ENCODE measurements at regions not wholly inside any gene's neighbourhood (a gene's known extent, or its start where the extent isn't known, plus 50 kb on each side); places are given as distances from the start of the nearest gene placed in this dataset.

DNA sequence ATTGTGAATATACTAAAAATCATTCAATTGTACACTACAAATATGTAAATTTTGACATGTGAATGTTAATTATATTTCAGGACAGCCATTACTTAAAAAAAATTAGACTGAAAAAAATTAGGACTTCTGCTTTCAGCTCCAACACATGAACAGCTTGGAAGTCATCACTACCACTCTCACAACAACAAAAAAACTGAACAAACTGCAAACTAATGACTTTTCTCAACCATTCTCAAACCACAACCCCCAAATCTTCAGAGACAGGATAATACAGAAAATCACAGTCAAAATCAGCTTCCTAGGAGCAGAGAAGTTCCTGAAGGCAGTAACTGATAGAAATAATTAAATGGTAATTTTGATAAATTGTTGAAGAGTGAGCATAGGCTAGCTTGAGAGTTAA, 686.4 kb downstream of the TLE1 start:
- Histone ChIP-seq H3K79me2 (ENCODE audit: insufficient read depth, low read length) (no peaks in the 10 kb centered on the region), H3K9ac (ENCODE audit: low read length) (no peak overlapping the region), H2AFZ (ENCODE audit: low read depth, low read length, severe bottlenecking) (no peak overlapping the region), H3K9me2 (replicated peaks; ENCODE audit: insufficient read depth, low read length) (no peaks in the 10 kb centered on the region; the same call in 1 of the 2 replicates), H3F3A (ENCODE audit: insufficient read depth) (no peaks in the 10 kb centered on the region), H3K4me2 (ENCODE audit: low read depth, low read length, poor library complexity, severe bottlenecking) (no peak overlapping the region), H3K27ac (ENCODE audit: low read depth, low read length) (no peak overlapping the region), H3K4me3 (ENCODE audit: insufficient read depth, low read length, poor library complexity, severe bottlenecking) (no peak overlapping the region), H4K20me1 (ENCODE audit: low read depth, low read length) (no peaks in the 10 kb centered on the region), H3K9me3 (ENCODE audit: insufficient read depth, low read length) (no peaks in the 10 kb centered on the region), H3K36me3 (ENCODE audit: low read length) (no peaks in the 10 kb centered on the region), H3K27me3 (ENCODE audit: low read length) (no peaks in the 10 kb centered on the region)
- no peak for TF ChIP-seq EZH2phosphoT487 (conservative IDR thresholded peaks at IDR 0.05; ENCODE audit: low read length)
- TF ChIP-seq, protein P1, sequence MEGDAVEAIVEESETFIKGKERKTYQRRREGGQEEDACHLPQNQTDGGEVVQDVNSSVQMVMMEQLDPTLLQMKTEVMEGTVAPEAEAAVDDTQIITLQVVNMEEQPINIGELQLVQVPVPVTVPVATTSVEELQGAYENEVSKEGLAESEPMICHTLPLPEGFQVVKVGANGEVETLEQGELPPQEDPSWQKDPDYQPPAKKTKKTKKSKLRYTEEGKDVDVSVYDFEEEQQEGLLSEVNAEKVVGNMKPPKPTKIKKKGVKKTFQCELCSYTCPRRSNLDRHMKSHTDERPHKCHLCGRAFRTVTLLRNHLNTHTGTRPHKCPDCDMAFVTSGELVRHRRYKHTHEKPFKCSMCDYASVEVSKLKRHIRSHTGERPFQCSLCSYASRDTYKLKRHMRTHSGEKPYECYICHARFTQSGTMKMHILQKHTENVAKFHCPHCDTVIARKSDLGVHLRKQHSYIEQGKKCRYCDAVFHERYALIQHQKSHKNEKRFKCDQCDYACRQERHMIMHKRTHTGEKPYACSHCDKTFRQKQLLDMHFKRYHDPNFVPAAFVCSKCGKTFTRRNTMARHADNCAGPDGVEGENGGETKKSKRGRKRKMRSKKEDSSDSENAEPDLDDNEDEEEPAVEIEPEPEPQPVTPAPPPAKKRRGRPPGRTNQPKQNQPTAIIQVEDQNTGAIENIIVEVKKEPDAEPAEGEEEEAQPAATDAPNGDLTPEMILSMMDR (IDR thresholded peaks at IDR 0.05; ENCODE audit: insufficient read depth, low read length, poor library complexity, severe bottlenecking): no peak

DNA sequence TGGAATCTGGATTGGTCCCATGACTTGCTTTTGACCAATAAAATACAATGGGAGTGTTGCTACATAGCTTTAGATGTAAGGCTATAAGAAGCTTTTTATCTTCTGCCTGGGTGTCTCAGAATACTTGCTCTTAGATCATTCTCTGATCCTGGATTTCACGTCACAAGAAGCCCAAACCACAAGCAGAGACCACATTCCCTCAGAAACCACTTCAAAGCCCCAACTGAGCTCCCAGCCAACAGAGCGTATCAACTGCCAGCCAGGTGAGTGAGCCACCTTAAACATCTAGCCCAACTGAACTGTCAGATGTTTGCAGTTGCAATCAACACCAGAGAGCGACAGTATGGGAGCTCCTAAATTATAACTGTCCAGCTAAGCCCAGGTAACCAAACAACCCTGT, 687.1 kb downstream of the TLE1 start:
- Histone ChIP-seq H3K79me2 (ENCODE audit: insufficient read depth, low read length) (no peaks in the 10 kb centered on the region), H4K20me1 (ENCODE audit: low read depth, low read length) (no peaks in the 10 kb centered on the region), H3K4me2 (ENCODE audit: low read depth, low read length, poor library complexity, severe bottlenecking) (no peak overlapping the region), H3K9me2 (replicated peaks; ENCODE audit: insufficient read depth, low read length) (no peaks in the 10 kb centered on the region; the same call in 1 of the 2 replicates), H3K27ac (ENCODE audit: low read depth, low read length) (no peak overlapping the region), H3K36me3 (ENCODE audit: low read length) (no peaks in the 10 kb centered on the region), H3K9me3 (ENCODE audit: insufficient read depth, low read length) (no peaks in the 10 kb centered on the region), H3K4me3 (ENCODE audit: insufficient read depth, low read length, poor library complexity, severe bottlenecking) (no peak overlapping the region), H3K27me3 (ENCODE audit: low read length) (no peaks in the 10 kb centered on the region), H3F3A (ENCODE audit: insufficient read depth) (no peaks in the 10 kb centered on the region), H3K9ac (ENCODE audit: low read length) (no peak overlapping the region), H2AFZ (ENCODE audit: low read depth, low read length, severe bottlenecking) (no peak overlapping the region)
- TF ChIP-seq, protein P1 (IDR thresholded peaks at IDR 0.05; ENCODE audit: insufficient read depth, low read length, poor library complexity, severe bottlenecking): no peak
- no peak for TF ChIP-seq EZH2phosphoT487 (conservative IDR thresholded peaks at IDR 0.05; ENCODE audit: low read length)

DNA sequence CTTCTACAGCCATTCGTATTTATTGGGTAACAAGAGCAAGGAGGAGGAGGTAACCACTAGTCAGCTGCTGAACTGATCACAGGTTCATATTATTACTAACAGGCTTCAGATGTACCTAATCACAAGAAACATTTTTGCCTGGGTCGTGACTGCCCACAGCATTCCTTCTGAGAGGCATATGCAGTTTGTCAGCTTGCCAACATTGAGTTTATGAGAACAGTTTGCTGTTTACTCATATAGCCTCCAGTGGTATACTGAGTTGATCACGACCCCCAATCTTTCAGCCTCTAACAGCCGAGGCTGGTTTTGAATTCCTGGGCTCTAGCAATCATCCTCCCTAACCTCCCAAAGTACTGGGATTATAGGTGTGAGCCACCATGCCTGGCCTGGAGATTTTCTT, 693.6 kb downstream of the TLE1 start:
- Histone ChIP-seq H3K79me2 (ENCODE audit: insufficient read depth, low read length) (no peaks in the 10 kb centered on the region), H3K36me3 (ENCODE audit: low read length) (no peaks in the 10 kb centered on the region), H3K9ac (ENCODE audit: low read length) (no peak overlapping the region), H3K9me2 (replicated peaks; ENCODE audit: insufficient read depth, low read length) (no peaks in the 10 kb centered on the region), H3K9me3 (ENCODE audit: insufficient read depth, low read length) (no peaks in the 10 kb centered on the region), H3K27me3 (ENCODE audit: low read length) (no peaks in the 10 kb centered on the region), H3K4me2 (ENCODE audit: low read depth, low read length, poor library complexity, severe bottlenecking) (no peak overlapping the region), H4K20me1 (ENCODE audit: low read depth, low read length) (no peaks in the 10 kb centered on the region), H3K4me3 (ENCODE audit: insufficient read depth, low read length, poor library complexity, severe bottlenecking) (no peak overlapping the region), H3F3A (ENCODE audit: insufficient read depth) (no peaks in the 10 kb centered on the region), H3K27ac (ENCODE audit: low read depth, low read length) (no peak overlapping the region), H2AFZ (ENCODE audit: low read depth, low read length, severe bottlenecking) (no peak overlapping the region)
- TF ChIP-seq, protein P1 (IDR thresholded peaks at IDR 0.05; ENCODE audit: insufficient read depth, low read length, poor library complexity, severe bottlenecking): no peak
- TF ChIP-seq EZH2phosphoT487 (conservative IDR thresholded peaks at IDR 0.05; ENCODE audit: low read length): no peak
